CD4-positive, alpha-beta T cell treated with Interleukin-12 subunit alpha and Interleukin-12 subunit beta, for 1 hour (primary cell): ENCODE measurements at regions not wholly inside any gene's neighbourhood (a gene's known extent, or its start where the extent isn't known, plus 50 kb on each side); places are given as distances from the start of the nearest gene placed in this dataset.

Source experiments
- DNase-seq: peaks from one replicate; pipeline ENCODE4 v3.0.0-alpha.2; 2020

DNA sequence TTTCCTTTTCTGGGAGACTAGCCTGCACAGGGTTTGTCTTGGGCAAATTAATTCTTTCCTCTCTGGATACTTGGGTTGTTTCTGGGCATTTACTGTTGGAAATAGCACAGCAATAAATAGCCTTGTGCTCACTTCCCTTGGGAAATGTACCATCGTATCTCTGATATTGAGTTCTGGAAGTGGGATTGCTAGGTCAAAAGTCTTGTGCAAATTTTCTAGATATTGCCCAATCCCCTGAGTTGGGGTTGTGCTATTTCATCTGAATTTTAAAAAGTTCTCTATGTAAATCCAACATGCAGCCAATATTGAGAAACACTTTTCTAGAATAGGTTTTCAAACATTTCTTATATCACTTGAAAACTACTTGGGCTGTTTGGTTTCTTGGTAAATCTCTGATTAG, 64.0 kb upstream of the ELOVL5 start:
- DNase-seq: no peak

DNA sequence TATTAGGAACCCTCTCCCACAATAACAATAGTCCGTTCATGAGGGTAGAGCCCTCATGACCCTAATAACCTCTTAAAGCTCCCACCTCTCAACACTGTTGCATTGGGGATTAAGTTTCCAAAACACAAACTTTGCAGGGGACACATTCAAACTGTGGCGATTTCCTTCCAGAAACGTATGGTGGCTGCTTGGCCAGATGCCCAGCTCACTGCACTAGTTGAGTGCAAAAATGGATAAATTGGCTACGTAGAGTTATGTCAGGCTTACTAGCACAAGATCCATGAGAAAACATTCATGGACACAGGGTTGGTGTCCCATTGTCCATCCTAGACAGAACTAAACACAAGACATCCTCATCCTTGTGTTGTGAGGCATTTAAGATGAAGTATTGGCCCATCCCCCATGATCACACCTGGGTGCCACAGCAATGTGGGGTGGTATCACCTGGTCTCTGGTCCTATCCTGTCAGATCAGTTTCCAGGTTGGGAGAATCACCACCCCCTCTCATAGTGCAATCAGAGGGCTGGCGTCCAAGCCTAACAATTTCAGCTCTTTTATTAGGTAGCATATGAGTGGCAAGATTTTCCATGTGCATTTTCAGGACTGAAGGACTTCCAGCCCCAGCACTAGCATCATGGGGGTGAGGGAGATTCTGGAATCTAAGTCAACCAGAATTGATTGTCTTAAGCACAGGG, 63.4 kb upstream of the ELOVL5 start:
- DNase-seq: no peak

DNA sequence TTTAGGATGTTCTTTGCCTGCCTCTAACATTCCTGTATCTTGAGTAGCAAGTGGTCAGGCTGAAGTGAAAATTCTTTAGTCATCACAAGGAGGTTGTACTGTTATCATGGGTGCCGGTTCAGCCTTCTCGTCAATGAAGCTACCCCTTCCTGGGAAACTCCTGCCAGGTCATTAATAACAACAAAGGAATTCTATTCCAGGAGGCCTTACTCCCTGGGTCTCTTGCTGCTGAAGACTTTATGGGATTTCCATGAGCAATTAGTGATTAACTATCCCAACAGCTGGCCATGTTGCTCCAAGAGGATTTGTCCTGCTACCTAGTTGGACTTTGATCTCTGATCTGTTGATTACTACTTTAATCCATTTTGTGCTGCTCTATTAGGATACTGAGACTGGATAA, 62.7 kb upstream of the ELOVL5 start:
- no peak for DNase-seq

DNA sequence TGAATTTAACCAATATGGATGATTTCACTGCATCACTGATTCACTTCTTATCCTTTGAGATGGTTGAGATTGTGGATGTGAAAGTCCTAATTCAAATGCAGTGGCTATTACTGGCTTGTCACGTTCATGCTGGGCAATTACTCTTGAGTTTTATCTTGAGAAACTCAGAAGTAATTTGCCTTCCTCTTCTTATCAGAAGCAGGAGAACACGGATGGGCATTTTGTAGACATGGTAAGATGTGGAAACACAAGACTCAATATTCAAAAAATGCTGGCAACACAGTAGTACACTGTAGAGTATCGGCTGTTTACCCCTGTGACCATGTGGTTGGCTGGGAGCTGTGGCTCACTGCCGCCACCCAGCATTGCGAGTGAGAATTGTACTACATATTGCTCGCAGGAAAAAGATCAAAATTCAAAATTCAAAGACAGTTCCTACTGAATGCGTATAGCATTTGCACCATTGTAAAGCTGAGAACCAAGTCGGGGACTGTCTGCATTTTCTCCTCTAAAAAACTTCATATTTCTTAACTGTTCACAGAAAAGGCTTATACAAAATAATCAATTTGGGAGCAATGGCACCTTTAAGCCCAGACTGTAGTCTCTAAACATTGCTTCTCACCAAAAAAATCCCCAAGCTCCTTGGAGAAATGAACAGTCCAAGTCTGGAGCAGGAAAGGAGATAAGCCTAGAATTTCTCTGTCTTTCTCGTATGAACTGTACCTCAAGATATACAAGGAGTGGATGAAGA, 61.9 kb upstream of the ELOVL5 start:
- peak; percentile 75 for DNase-seq

DNA sequence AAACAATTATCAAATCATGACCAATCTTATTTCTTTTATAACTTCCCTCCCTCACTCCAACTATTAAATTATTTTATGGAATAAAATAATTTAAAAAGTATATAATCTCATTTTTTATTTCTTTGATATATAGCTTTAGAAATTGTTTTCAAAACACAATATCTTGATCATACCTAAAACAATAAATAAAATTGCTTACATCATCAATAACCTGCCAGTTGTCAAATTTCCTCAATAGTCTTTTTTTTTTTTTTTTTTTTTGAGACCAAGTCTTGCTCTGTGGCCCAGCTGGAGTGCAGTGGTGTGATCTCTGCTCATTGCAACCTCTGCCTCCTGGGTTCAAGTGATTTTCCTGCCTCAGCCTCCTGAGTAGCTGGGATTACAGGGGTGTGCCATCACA, 60.1 kb upstream of the ELOVL5 start:
- no peak for DNase-seq

DNA sequence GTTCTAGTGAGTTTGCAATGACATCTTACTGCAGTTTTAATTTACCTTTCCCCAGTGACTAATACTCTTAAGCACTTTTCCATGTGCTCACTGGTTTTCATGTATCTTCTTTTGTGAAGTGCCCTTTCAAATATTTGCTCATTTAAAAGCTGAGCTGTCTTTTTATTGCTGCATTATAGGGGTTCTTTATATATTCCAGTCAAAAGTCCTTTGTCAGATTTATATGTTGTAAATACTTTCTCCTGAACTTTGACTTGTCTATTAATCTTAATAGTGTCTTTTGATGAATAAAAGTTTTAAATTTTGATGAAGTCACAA, 50.2 kb upstream of the ELOVL5 start:
- no peak for DNase-seq

DNA sequence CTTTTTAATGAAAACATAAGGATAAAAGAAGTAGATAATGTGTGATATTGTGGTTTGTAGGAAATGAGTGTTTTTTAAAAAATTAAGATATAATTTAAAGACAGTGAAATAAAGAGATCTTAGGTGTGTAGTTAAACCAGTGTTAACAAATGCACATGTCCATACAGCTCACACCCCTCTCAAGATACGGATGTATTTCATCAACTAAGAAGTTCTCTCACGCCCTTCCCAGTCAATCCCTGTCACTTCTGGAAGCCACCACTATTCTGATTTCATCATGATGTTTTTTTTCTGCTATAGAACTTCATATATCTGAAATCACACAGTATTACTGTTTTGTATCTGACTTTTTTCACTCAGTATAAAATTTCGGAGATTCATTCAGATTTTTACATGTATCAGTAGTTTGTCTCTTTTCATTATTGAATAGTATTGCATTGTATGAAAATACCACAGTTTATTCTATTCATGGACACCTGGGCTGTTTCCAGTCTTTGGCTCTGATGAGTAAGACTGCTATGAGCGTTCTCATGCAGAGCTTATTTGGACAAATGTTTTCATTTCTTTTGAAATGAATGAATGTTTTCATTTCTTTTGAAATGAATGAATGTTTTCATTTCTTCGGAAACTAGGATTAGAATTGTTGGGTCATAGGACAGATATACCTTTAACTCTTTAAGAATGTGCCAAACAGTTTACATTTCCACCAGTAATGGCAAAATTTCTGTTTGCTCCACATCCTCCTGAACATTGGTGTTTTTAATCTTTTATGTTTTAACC, 49.7 kb upstream of the ELOVL5 start:
- DNase-seq: no peak
